HUES6 (cell line): ENCODE measurements at regions not wholly inside any gene's neighbourhood (a gene's known extent, or its start where the extent isn't known, plus 50 kb on each side); places are given as distances from the start of the nearest gene placed in this dataset.

Experiments used
- H3K27ac ChIP-seq: 2 replicates; pipeline ENCODE4 v1.7.0; 2013; ENCODE audit warnings: low read depth, mild to moderate bottlenecking, low read length, inconsistent platforms
- H3K27me3 ChIP-seq: 2 replicates; pipeline ENCODE4 v1.6.1; 2013; ENCODE audit warnings: low read length; ENCODE audit not compliant: control insufficient read depth, insufficient read depth
- H3K36me3 ChIP-seq: 2 replicates; pipeline ENCODE4 v1.6.1; 2013; ENCODE audit warnings: low read length; ENCODE audit not compliant: control insufficient read depth, insufficient read depth
- H3K4me1 ChIP-seq: 2 replicates; pipeline ENCODE4 v1.6.1; 2013; ENCODE audit warnings: low read length; ENCODE audit not compliant: control insufficient read depth, insufficient read depth
- H3K4me3 ChIP-seq: 2 replicates; pipeline ENCODE4 v1.5.1; 2013; ENCODE audit warnings: low read depth, low read length
- H3K9ac ChIP-seq: one replicate; pipeline ENCODE4 v1.6.1; 2013; ENCODE audit warnings: mild to moderate bottlenecking, low read length
- H3K9me3 ChIP-seq: 2 replicates; pipeline ENCODE4 v1.6.1; 2013; ENCODE audit warnings: low read depth, low read length; ENCODE audit not compliant: control insufficient read depth, insufficient read depth

- no peak overlapping the region for H3K4me3 ChIP-seq
- H3K27ac ChIP-seq = no peak overlapping the region
- H3K27me3 ChIP-seq = no peaks in the 10 kb centered on the region
- no peak overlapping the region for H3K9ac ChIP-seq
- no peaks in the 10 kb centered on the region for H3K4me1 ChIP-seq
- H3K9me3 ChIP-seq = no peaks in the 10 kb centered on the region
- no peaks in the 10 kb centered on the region for H3K36me3 ChIP-seq
These were observed 1099.8 kb upstream of the TENM3 start for GRCh38 chr4:181143250-181143854.

GRCh38 chr4:181146051-181146450 lies 1097.2 kb upstream of the TENM3 start:
- Histone ChIP-seq H3K9ac (no peak overlapping the region), H3K36me3 (no peaks in the 10 kb centered on the region), H3K27me3 (no peaks in the 10 kb centered on the region), H3K4me1 (no peaks in the 10 kb centered on the region), H3K9me3 (no peaks in the 10 kb centered on the region), H3K4me3 (no peak overlapping the region), H3K27ac (no peak overlapping the region)

GRCh38 chr4:181147416-181147951 lies 1095.7 kb upstream of the TENM3 start:
- H3K4me3 ChIP-seq = no peak overlapping the region
- H3K9me3 ChIP-seq = no peaks in the 10 kb centered on the region
- no peak overlapping the region for H3K9ac ChIP-seq
- no peaks in the 10 kb centered on the region for H3K27me3 ChIP-seq
- H3K36me3 ChIP-seq = no peaks in the 10 kb centered on the region
- no peaks in the 10 kb centered on the region for H3K4me1 ChIP-seq
- H3K27ac ChIP-seq = no peak overlapping the region

- Histone ChIP-seq H3K36me3 (no peaks in the 10 kb centered on the region), H3K4me3 (no peak overlapping the region), H3K4me1 (no peaks in the 10 kb centered on the region), H3K9me3 (no peaks in the 10 kb centered on the region), H3K27me3 (no peaks in the 10 kb centered on the region), H3K9ac (no peak overlapping the region), H3K27ac (no peak overlapping the region)
These were observed 1094.7 kb upstream of the TENM3 start for GRCh38 chr4:181148470-181148869.

- Histone ChIP-seq H3K27me3 (no peaks in the 10 kb centered on the region), H3K27ac (no peak overlapping the region), H3K4me3 (no peak overlapping the region), H3K4me1 (no peaks in the 10 kb centered on the region), H3K36me3 (no peaks in the 10 kb centered on the region), H3K9ac (no peak overlapping the region), H3K9me3 (no peaks in the 10 kb centered on the region)
These were observed 1093.0 kb upstream of the TENM3 start for GRCh38 chr4:181150191-181150590.

GRCh38 chr4:181151856-181152255 lies 1091.3 kb upstream of the TENM3 start:
- Histone ChIP-seq H3K36me3 (no peaks in the 10 kb centered on the region), H3K4me3 (no peak overlapping the region), H3K27ac (no peak overlapping the region), H3K9ac (no peak overlapping the region), H3K9me3 (no peaks in the 10 kb centered on the region), H3K4me1 (no peaks in the 10 kb centered on the region), H3K27me3 (no peaks in the 10 kb centered on the region)

- H3K4me1 ChIP-seq = peaks cover 4% of the 10 kb centered on the region; the same call in 1 of the 2 replicates
- H3K27ac ChIP-seq = no peak overlapping the region
- no peak overlapping the region for H3K9ac ChIP-seq
- H3K9me3 ChIP-seq = no peaks in the 10 kb centered on the region
- no peaks in the 10 kb centered on the region for H3K27me3 ChIP-seq
- no peak overlapping the region for H3K4me3 ChIP-seq
- H3K36me3 ChIP-seq = no peaks in the 10 kb centered on the region
These were observed 1085.6 kb upstream of the TENM3 start for GRCh38 chr4:181157647-181158046.

- H3K9me3 ChIP-seq = no peaks in the 10 kb centered on the region
- H3K4me1 ChIP-seq = peaks cover 4% of the 10 kb centered on the region; the same call in 1 of the 2 replicates
- no peak overlapping the region for H3K9ac ChIP-seq
- H3K36me3 ChIP-seq = no peaks in the 10 kb centered on the region
- no peak overlapping the region for H3K4me3 ChIP-seq
- no peak overlapping the region for H3K27ac ChIP-seq
- no peaks in the 10 kb centered on the region for H3K27me3 ChIP-seq
These were observed 1084.2 kb upstream of the TENM3 start for GRCh38 chr4:181158971-181159370.

GRCh38 chr4:181161669-181162068 lies 1081.5 kb upstream of the TENM3 start:
- H3K4me1 ChIP-seq = peaks cover 14% of the 10 kb centered on the region
- no peaks in the 10 kb centered on the region for H3K36me3 ChIP-seq
- peaks cover 13% of the 10 kb centered on the region for H3K27me3 ChIP-seq
- no peaks in the 10 kb centered on the region for H3K9me3 ChIP-seq
- H3K4me3 ChIP-seq = no peak overlapping the region
- no peak overlapping the region for H3K27ac ChIP-seq
- no peak overlapping the region for H3K9ac ChIP-seq

GRCh38 chr4:181162266-181162665 lies 1080.9 kb upstream of the TENM3 start:
- H3K27ac ChIP-seq = no peak overlapping the region
- no peak overlapping the region for H3K4me3 ChIP-seq
- H3K9me3 ChIP-seq = no peaks in the 10 kb centered on the region
- no peak overlapping the region for H3K9ac ChIP-seq
- H3K27me3 ChIP-seq = peaks cover 13% of the 10 kb centered on the region
- H3K4me1 ChIP-seq = peaks cover 17% of the 10 kb centered on the region
- H3K36me3 ChIP-seq = no peaks in the 10 kb centered on the region

GRCh38 chr4:181162676-181163075 lies 1080.5 kb upstream of the TENM3 start:
- no peak overlapping the region for H3K4me3 ChIP-seq
- no peak overlapping the region for H3K9ac ChIP-seq
- peaks cover 19% of the 10 kb centered on the region for H3K4me1 ChIP-seq
- no peak overlapping the region for H3K27ac ChIP-seq
- peaks cover 13% of the 10 kb centered on the region for H3K27me3 ChIP-seq
- H3K9me3 ChIP-seq = no peaks in the 10 kb centered on the region
- H3K36me3 ChIP-seq = no peaks in the 10 kb centered on the region
